Activated CD4-positive, alpha-beta T cell treated with anti-CD3 and anti-CD28 coated beads, Interleukin-2, amount 50 U/mL, for 16 hours (primary cell): ENCODE measurements at regions not wholly inside any gene's neighbourhood (a gene's known extent, or its start where the extent isn't known, plus 50 kb on each side); places are given as distances from the start of the nearest gene placed in this dataset.
"Not testable (repeated sequence)": the region's sequence is repeated elsewhere in the genome, so short reads cannot be mapped to it uniquely, and the experiment has no call there.

Source experiments
- DNase-seq: peaks from one replicate; pipeline ENCODE4 v3.0.0-alpha.2; 2020

- DNase-seq, result no peak
Observed at GRCh38 chr7:157467496-157468212, 130.8 kb downstream of the DNAJB6 start.

- DNase-seq, result no peak
Observed at GRCh38 chr7:157468221-157469111, 131.7 kb downstream of the DNAJB6 start.

- DNase-seq, result no peak
Observed at GRCh38 chr7:157469181-157470016, 132.6 kb downstream of the DNAJB6 start.

- DNase-seq, result no peak
Observed at GRCh38 chr7:157470017-157470322, 133.2 kb downstream of the DNAJB6 start.

- DNase-seq, result no peak
Observed at GRCh38 chr7:157470701-157471131, 133.9 kb downstream of the DNAJB6 start.

- DNase-seq, result peak; percentile 55
Observed at GRCh38 chr7:157471259-157472125, 134.7 kb downstream of the DNAJB6 start.

GRCh38 chr7:157472311-157473050 lies 135.7 kb downstream of the DNAJB6 start:
- no peak for DNase-seq

GRCh38 chr7:157473051-157473569 lies 136.3 kb downstream of the DNAJB6 start:
- DNase-seq, result no peak

- peak; percentile 24 for DNase-seq
Observed at GRCh38 chr7:157474685-157475084, 137.9 kb downstream of the DNAJB6 start.

- DNase-seq, result no peak
Observed at GRCh38 chr7:157475095-157475494, 138.3 kb downstream of the DNAJB6 start.

- no peak for DNase-seq
Observed at GRCh38 chr7:157475601-157476000, 138.8 kb downstream of the DNAJB6 start.

GRCh38 chr7:157476201-157476600 lies 139.4 kb downstream of the DNAJB6 start:
- no peak for DNase-seq

GRCh38 chr7:157476654-157477549 lies 140.1 kb downstream of the DNAJB6 start:
- DNase-seq, result no peak

GRCh38 chr7:157477550-157478212 lies 140.9 kb downstream of the DNAJB6 start:
- peak; percentile 51 for DNase-seq

- not testable (repeated sequence) for DNase-seq
Observed at GRCh38 chr7:157478611-157479010, 141.8 kb downstream of the DNAJB6 start.

GRCh38 chr7:157479326-157479725 lies 142.5 kb downstream of the DNAJB6 start:
- DNase-seq, result no peak

GRCh38 chr7:157480371-157481050 lies 143.7 kb downstream of the DNAJB6 start:
- DNase-seq, result no peak

GRCh38 chr7:157481389-157481788 lies 144.6 kb downstream of the DNAJB6 start:
- no peak for DNase-seq

- no peak for DNase-seq
Observed at GRCh38 chr7:157482025-157482424, 145.2 kb downstream of the DNAJB6 start.
